ENCODE measurements at regions not wholly inside any gene's neighbourhood (a gene's known extent, or its start where the extent isn't known, plus 50 kb on each side); places are given as distances from the start of the nearest gene placed in this dataset.

- H3K4me1 Mint-ChIP-seq (ENCODE audit: unreplicated experiment), result peaks cover 4% of the 10 kb centered on the region
- DNase-seq (ENCODE audit: low spot score), result no peak
- no peaks in the 10 kb centered on the region for H3K36me3 Mint-ChIP-seq (ENCODE audit: low read depth, unreplicated experiment)
- H3K27ac Mint-ChIP-seq (ENCODE audit: unreplicated experiment), result no peak overlapping the region
- no peaks in the 10 kb centered on the region for H3K9me3 Mint-ChIP-seq (ENCODE audit: unreplicated experiment)
- H3K4me3 Mint-ChIP-seq (ENCODE audit: unreplicated experiment), result no peak overlapping the region
- TF ChIP-seq, protein P1, sequence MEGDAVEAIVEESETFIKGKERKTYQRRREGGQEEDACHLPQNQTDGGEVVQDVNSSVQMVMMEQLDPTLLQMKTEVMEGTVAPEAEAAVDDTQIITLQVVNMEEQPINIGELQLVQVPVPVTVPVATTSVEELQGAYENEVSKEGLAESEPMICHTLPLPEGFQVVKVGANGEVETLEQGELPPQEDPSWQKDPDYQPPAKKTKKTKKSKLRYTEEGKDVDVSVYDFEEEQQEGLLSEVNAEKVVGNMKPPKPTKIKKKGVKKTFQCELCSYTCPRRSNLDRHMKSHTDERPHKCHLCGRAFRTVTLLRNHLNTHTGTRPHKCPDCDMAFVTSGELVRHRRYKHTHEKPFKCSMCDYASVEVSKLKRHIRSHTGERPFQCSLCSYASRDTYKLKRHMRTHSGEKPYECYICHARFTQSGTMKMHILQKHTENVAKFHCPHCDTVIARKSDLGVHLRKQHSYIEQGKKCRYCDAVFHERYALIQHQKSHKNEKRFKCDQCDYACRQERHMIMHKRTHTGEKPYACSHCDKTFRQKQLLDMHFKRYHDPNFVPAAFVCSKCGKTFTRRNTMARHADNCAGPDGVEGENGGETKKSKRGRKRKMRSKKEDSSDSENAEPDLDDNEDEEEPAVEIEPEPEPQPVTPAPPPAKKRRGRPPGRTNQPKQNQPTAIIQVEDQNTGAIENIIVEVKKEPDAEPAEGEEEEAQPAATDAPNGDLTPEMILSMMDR (IDR thresholded peaks at IDR 0.05; ENCODE audit: unreplicated experiment), result no peak
- peaks cover 3% of the 10 kb centered on the region for H3K27me3 Mint-ChIP-seq (ENCODE audit: unreplicated experiment)
These were observed 60.8 kb upstream of the GPR158 start for GRCh38 chr10:25114036-25114411.

DNA sequence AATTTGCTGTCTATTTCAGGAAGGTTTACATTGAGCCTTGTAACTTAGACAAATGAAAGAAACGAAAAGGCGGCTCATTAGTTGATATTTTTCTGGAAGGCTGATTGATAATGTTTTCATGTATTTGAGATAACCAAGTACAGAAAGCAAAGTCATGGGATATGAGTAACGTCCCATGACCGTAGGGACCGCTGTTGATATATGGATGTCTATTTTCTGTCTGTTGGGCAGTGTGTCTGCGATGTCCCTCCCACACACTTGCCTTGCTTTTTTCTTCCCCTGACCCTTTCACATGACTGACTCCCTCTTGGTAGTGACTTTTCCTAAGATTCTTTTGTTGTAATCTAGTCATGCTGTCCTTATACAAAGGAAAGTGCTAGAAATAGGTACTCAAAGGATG, 57.0 kb upstream of the GPR158 start:
- peaks cover 4% of the 10 kb centered on the region for H3K4me1 Mint-ChIP-seq (ENCODE audit: unreplicated experiment)
- peaks cover 1% of the 10 kb centered on the region for H3K27me3 Mint-ChIP-seq (ENCODE audit: unreplicated experiment)
- H3K27ac Mint-ChIP-seq (ENCODE audit: unreplicated experiment), result no peak overlapping the region
- no peak for DNase-seq (ENCODE audit: low spot score)
- H3K36me3 Mint-ChIP-seq (ENCODE audit: low read depth, unreplicated experiment), result no peaks in the 10 kb centered on the region
- TF ChIP-seq, protein P1 (IDR thresholded peaks at IDR 0.05; ENCODE audit: unreplicated experiment), result no peak
- H3K4me3 Mint-ChIP-seq (ENCODE audit: unreplicated experiment), result no peak overlapping the region
- no peaks in the 10 kb centered on the region for H3K9me3 Mint-ChIP-seq (ENCODE audit: unreplicated experiment)

DNA sequence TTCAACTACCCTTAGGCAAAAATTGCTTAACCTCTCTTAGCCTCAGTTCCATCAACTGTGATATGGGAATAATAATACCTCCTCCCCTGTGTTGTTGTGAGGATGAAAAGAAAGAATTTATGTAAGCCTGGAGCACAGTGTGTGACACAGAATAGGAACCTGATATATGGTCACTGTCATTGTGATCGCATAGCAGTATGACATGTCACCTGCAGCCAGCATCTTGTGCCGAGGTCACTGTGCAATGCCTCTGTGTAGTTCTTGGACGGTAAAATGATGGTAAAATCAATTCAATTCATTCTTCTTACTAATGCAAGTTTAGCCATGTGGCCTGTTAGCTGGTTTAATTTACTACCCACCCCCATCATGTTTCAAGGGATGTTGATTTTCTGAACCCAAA, 54.6 kb upstream of the GPR158 start:
- H3K36me3 Mint-ChIP-seq (ENCODE audit: low read depth, unreplicated experiment), result no peaks in the 10 kb centered on the region
- no peak for DNase-seq (ENCODE audit: low spot score)
- TF ChIP-seq, protein P1 (IDR thresholded peaks at IDR 0.05; ENCODE audit: unreplicated experiment), result no peak
- H3K4me1 Mint-ChIP-seq (ENCODE audit: unreplicated experiment), result peaks cover 4% of the 10 kb centered on the region
- no peaks in the 10 kb centered on the region for H3K9me3 Mint-ChIP-seq (ENCODE audit: unreplicated experiment)
- no peak overlapping the region for H3K27ac Mint-ChIP-seq (ENCODE audit: unreplicated experiment)
- H3K27me3 Mint-ChIP-seq (ENCODE audit: unreplicated experiment), result peaks cover 1% of the 10 kb centered on the region
- H3K4me3 Mint-ChIP-seq (ENCODE audit: unreplicated experiment), result no peak overlapping the region

All from endothelial cell (in vitro differentiated cells).